HK-2 (cell line): ENCODE measurements at regions not wholly inside any gene's neighbourhood (a gene's known extent, or its start where the extent isn't known, plus 50 kb on each side); places are given as distances from the start of the nearest gene placed in this dataset.

Experiments
- DNase-seq: peaks from one replicate; pipeline ENCODE4 v3.0.0-alpha.2; 2018; ENCODE audit not compliant: unreplicated experiment

DNA sequence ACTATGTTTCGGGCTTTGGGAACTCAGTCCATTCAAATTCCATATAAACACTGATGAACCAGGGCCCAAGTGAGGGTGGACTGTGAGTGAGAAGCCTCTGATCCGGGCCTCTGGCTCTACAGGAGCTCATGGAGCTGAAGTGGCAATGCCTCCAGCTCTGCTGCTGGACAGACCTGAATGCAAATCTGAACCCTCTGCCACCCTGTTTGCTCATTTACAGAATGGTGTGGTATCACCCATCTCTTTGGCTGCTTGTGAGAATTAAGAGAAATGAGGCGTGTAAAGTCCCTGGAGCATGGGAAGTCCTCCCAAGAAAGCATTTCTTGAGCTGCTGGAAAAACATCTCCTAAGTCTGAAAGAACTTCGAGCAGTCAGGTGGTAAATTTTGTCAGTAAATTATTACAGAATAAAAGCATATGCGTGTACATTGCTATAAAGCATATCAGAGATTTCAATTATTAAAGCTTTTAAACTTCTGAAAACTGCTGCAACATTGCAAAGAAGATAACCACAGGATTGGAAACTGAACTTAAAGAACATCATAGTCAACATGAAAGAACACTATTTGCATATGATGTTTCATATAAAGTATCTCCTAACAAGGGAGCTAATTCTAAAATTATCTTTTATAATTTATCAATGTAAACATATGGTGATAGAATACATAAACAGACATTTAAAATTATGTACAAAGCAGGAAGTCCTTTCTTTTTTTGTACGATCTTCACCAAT is 369.0 kb downstream of the UQCRFS1 start:
- no peak for DNase-seq

DNA sequence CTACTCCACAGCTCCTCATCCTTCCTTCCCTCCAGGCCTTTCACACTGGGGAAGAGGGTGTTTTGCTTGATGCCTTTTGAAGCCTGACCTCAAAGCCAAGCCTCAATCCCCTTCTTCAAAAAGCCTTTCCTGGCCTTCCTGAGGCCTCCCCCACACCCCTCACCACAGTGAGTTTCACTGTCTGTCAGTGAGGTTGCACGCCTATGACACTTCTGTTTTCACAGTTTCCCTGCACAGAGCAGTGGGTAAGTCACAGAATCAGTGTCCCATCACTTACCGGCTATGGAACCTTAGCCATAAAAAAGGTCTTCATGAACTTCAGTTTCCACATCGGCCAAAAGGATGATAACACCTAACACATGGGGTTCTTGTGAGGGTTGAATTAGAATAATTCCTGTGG is 371.4 kb downstream of the UQCRFS1 start:
- DNase-seq: no peak

DNA sequence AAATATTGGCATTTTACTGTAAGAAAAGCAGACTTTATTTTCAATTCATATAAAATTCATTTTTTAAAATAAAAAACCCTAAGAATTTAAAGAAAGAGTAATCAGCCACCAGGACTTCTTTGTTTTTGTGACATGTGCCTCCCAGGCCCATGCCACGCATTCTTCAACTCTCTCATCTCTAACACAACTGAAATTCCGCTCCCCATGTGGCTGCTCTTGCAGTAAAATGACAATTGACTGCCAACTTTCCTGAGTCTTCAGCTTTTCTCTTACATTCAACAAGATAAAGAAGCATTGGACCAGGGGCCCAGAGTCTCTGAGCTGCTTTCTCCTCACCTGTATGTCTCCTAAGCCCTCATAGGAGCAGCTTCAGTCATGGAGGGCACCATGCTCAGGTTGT is 372.1 kb downstream of the UQCRFS1 start:
- no peak for DNase-seq

DNA sequence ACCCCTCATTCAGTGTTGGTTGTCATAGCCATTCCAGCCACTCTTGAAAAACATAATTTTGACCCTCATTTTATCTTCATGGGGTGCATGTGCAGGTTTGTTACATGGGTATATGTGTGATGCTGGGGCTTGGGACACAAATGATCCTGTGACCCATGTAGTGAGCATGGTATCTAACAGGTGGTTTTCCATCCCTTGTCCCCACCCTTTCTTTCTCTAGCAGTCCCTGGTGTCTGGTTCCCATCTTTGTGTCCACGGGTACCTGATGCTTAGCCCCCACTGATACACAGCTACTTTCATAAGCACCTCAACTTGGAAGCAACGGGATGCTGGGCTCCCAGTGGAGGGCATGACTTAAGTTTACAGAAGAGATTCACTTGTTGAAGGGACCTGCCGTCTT is 373.5 kb downstream of the UQCRFS1 start:
- no peak for DNase-seq

DNA sequence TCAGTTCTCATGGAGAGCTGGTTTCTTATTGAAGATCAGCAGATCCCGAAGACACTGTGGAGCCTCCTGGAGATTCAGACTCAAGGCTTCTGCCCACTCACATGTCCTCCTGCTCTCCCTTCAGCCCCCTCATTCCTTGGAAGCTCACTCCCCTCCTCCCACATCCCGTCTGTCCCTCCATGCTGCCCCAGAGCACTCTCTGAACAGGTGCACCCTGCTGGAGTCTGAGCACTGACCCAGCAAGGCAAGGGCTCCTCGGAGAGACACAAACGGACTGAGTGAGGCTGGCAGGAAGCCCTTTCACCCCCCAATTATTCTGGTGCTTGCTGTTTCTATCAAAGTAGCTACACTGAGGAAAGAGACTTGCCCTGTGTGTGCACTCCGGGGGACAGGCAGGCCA is 374.0 kb downstream of the UQCRFS1 start:
- DNase-seq: no peak

DNA sequence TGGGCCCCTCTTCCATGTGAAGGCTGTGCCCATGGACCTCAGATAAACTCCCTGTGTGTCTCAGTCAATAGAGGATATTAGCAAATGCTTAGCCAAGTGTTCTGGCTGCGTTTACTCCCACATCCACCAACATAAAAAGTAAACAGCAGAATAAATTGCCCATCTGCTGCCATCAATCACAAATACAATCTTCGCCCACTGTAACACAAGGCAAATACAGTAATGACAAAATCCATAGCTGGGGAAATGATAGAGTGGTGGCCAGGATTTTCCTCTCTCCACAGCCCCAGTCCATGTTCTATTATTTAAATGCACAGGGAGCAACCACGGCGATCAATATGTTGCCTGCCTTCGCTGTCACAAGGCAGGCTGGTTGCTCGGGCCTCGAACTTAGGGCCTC is 376.5 kb downstream of the UQCRFS1 start:
- DNase-seq: no peak

DNA sequence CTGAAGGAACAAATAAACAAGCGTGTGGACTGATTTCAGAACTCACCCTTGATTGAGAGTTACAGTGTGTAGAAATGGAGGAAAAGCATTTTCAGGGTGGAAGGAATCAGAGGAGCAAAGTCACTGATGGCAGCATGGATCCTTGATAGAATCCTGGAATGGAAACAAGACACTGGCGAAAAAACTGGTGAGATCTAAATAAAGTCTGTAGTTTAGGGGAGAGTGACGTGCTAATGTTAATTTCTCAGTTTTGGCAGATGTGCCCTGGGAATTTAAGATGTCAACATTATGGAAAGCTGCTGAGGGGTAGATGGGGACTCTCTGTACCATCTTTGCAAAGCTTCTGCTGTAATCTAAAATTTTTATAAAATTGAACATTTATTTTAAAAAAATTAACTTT is 378.0 kb downstream of the UQCRFS1 start:
- DNase-seq: no peak

DNA sequence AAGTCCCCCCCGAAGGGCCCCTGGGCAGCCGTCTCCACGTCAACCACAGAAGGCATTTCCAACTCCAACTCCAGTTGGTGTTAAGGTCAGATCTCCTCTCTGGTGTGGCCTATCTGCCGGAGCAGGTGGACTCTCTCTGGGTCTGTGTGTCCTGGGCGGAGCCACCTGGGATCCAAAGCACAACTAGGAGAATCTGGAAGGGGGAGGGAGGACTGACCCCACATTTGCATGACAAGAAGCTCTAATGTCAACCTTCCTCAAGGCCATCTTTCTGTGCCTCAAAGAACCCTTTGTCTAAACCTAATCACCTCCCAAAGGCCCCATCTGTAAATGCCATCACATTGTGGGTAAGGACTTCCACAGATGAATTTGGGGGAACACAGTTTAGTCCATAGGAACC is 381.5 kb downstream of the UQCRFS1 start:
- no peak for DNase-seq

DNA sequence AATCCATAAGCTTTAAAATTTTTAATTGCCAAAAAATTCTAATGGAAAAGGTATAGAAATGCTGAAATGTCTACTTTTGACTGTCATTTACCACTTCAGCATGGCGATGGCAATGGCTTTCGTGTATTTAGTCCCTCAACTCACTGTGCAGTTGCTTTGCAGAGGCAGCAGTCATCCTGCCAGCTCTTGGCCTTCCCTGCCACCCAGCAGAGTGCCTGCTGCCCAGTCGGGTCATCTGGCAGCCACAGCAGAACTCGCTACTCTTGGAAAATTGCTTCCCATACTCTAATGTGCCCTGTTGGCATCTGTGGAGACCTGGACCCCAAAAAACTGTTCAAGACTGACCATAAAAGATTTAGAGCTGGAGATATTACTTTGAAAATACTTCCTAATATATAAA is 383.2 kb downstream of the UQCRFS1 start:
- DNase-seq: no peak

DNA sequence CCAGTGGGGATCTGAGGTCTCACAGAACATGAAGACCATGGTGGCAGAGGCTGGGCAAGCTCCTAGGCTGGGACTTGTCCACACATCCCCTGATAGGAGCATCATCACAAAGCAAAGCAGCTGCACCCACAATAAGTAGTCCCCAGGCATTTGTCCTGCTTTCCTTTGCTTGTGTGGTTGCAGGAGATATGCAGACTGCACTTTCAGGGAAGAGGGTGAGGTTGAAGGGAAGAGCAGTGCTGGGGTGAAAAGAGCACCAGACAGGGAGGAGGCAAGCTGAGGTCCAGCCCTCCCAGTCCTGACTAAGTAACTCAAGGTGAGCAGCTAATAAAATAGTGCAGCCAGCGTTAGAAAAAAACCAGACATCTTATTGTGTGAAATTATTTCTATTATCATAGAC is 383.6 kb downstream of the UQCRFS1 start:
- DNase-seq: no peak

DNA sequence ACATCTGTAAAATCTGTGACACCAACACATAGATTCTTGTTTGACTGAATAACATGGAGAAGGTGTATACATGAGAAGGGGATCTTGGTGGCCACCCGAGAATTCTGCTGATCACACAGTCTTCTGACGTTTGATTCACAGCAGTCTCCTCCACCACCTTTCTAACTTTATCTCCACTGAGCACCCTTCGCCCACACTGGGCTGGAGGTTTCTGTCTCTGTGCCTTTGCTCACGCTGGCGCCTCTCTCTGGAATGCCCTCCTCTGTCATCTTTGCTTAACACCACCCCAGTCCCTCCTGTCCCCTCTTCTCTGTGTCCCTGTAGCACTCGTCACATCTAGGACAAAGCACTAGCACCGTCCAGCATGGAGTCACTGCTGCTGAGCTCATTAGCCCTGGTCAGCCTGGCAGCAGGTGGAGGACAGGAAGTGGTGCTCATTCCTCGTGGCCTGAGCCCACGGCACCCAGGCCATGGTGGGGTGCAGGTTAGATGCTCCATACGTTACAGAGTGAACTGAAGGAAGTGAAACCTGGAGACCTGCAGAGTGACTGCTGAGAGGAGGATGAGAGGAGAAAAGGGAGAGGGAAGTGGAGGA is 384.6 kb downstream of the UQCRFS1 start:
- DNase-seq: no peak

DNA sequence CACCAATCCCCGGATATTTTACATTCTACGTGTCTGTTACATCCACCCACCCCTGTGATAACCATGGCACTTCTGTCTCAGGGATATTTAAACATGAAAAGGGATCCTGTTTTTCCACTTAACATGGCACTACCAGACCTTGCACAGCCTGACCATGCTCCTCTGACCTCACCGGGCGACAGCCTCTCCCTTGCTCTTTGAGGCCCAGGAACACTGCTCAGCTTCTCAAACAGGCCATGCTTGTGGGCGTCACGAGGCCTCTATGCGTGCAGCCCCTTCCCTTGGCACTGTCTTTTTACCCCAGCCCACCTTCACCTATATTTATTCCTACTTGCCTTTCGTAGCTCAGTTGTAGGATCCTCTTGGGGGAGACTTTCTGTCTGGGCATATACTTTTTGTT is 385.6 kb downstream of the UQCRFS1 start:
- DNase-seq: no peak

DNA sequence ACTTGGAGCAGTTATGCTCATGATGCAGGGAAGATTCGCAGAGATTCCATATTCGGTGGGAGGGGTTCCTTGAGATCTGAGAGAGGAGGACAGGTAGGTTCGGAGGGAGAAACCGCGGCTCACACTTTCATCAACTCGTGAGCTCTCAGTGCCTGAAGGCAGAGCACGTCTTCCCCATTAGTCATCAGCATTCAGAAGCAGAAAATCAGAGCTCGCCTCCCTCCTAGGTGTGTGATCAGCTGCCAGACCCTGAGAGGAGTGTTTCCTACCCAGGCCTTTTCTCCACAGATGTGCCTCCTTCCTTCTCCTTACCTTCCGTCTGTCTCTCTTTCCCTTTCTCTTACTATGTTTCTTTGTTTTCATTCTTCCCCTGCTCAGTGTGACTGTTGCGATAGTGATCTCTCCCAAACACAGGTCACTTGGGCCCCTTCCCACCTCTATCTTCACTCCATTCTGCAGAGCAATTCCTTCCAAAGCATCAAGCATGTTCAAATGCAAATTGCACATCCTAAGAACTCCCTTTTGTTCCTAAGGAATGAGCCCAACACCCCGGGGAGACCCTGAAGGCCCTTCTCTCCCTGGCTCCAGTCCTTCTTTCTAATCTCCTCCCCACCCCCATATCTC is 389.5 kb downstream of the UQCRFS1 start:
- DNase-seq: no peak

DNA sequence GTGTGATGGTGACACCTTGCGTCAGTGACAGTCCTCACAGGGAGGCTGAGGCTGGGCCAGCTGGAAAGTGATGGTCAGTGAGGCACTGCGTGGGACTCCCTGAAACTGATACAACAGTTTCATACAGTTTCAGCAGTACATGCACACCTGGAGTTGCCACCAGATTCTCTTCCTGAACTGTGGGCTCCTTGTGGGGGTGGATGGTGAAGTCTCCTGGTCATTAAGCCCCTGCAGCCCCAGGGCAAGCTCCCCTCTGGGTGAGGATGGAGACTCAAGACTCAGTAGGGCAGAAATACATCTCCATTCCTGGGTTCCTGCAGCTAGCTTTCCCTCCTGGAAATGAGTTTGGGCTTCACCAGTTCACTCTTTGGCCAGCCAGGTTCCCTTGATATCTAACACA is 392.7 kb downstream of the UQCRFS1 start:
- no peak for DNase-seq

DNA sequence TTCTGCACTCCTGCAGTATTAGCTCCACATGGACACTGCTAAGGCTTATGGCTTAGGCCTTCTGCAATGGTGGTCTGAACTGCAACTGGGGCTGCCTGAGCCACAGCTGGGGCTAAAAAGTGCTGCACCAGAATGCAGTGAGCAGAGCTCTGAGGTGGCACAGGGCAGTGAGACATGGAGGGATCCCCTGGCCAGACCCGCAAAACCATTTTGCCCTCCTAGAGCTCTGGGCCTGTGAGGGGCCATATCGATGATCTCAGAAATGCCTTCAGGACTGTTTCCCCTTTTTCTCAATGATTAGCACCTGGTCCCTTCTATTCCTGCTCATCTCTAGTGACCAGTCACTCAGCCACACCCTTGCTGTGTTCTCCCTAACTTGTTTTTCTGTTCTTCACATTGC is 397.7 kb downstream of the UQCRFS1 start:
- DNase-seq: no peak

DNA sequence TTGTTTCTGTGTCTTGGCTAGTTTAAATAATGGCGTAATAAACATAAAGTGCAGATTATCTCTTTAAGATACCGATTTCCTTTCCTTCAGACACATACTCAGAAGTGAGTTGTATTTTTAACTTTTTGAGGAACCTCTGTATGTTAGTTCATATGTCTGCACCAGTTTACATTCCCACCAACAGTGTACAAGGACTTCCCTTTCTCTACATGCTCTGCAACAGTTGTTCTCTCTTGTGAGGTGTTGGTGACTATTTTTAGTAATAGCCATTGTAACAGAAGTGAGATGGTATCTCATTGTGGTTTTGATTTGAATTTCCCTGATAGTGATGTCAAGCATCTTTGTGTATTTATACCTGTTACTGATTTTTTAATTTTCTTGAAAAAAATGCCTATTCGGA is 418.6 kb downstream of the UQCRFS1 start:
- no peak for DNase-seq

DNA sequence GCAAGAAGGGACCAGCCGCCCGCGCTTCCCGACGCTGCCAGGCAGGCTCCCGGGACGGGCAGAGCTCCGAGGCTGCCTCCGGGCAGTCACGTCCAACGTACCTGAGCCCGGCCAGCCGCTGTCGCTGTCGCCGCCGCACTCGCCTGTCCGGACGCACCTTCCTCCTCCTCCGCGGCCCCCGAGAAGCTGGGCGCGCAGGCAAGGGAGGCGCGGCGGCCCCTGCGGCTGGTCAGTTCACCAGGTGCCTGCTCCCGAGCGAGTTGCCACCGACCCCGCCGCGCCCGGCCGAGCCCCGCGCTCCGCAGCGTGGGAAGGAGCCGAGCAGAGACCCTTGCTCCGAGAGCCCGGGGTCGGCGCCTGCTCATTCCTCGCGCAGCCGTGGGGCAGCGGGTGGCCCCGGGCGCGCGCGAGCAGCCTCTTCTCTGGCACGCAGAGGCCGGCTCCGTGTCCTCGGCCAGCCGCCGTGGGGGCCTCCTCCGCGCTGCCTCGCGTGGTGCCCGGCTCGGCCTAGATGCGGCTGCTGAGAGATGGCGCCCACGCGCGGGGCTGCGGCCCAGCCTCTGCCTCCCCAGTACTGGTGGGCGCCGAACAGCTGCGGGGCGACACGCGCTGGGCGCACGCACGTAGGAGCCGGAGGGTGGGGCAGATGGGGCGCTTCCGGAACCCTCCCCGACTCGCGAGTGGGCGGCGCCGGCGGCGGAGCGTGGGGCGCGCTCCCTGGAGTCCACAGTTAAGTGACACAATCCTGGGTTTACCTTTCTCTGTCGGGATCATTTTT is 419.4 kb downstream of the UQCRFS1 start:
- DNase-seq: no peak

DNA sequence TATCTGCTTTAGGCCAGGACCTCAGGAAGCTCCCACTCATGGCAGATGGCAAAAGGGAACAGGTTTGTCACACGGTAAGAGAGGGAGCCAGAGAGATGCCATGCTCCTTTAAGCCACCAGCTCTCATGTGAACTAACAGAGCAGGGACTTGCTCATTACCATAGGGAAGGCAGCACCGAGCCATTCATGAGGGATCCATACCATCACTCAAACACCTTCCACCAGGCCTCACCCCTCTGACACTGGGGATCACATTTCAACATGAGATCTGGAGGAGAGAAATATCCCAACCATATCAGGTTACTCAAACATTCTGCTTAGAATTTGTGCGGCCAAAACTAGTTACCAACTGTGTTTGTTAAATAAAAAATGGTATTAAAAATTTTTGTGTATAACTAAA is 427.0 kb downstream of the UQCRFS1 start:
- DNase-seq: no peak

DNA sequence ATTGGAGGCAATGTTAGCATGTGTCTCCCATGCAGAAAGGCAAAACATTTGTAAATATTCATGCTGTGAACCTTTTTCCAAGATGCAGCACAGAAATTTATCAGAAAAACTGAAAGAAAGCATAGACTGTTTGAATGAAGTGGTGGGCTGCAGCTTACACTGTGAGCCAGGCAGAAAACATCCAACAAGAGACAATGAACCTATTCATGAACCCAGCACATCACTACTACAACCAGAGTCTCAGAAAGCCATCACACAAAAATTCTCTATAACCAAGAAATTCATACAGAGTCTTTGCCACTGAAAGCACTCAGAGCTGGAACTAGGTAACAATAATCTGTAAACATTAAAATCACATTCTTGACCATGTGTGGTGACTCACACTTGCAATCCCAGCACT is 448.9 kb downstream of the UQCRFS1 start:
- no peak for DNase-seq

DNA sequence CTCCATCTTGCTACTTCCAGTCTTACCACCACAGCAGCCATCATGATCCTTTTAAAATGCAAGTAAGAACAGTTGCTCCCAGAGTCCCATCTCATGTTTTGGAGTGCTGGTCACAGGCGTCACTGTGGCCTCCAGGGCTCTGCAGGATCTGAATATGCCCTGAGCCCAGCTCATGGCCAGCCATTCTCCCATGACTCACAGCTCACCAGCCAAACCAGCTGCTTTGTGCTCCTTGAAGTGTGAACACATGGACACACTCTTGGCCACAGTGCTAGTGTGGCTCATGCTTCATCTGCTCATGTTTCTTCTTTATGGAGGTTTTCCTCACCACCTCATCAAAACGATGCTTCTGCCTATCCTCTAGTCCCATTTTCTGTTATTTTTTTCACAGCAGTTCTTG is 466.5 kb downstream of the UQCRFS1 start:
- DNase-seq: peak; percentile 51

DNA sequence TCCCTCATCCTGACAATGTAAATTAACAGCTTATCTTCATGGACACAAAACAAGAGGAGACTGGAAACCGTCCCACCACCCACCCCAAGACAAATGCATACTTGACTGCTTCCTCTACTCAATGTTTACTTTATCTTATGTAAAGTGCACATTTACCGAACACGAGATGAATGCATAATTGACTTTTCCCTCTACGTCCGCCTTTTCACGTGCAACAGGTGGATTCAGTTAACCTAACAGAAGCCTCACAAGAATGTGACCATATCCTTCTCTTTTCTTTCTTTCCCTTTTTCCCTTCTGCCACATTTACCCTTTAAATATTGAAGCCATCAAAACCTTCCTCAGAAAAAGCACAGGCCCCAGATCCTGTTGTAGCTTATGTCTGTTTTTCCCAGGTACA is 468.0 kb downstream of the UQCRFS1 start:
- DNase-seq: no peak

DNA sequence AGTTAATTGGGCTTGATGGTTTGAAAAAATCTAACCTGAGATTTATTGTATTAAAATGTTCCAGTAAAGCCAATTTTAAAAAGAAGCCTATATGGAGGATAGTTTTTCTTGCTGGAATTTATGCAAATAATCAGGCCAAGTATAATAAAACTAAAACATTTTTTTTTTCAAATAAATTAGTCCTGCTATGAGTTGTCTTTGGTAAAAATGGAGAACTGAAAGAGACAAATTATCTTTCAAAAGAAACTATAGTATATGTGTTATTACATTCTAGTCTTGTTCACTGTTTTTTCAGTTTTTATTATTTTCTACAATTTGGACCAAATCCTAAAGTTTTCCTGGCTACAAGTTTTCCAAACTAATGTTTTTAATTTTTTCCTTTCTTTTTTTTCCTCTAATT is 468.9 kb downstream of the UQCRFS1 start:
- DNase-seq: no peak
